B cell (primary cell): ENCODE measurements at regions not wholly inside any gene's neighbourhood (a gene's known extent, or its start where the extent isn't known, plus 50 kb on each side); places are given as distances from the start of the nearest gene placed in this dataset.

Source experiments
- ATAC-seq: fragments of 200-7000 bp; cut with Tn5 transposase; one replicate; pipeline ENCODE4 v1.10.0; 2021; ENCODE audit warnings: low read depth, mild to moderate bottlenecking, moderate number of reproducible peaks, moderate library complexity
- CTCF ChIA-PET: fragments of 350-600 bp; sonication (Branson Sonifier 250); formaldehyde crosslinking; loops from one replicate; lab custom pipeline; 2021; ENCODE audit warnings: antibody characterized with exemption, inconsistent platforms; lab: Charles Lee
- POLR2A ChIA-PET: fragments of 350-600 bp; sonication (Branson Sonifier 250); formaldehyde crosslinking; loops from one replicate; lab custom pipeline; 2021; ENCODE audit warnings: antibody characterized with exemption; lab: Charles Lee
- DNase-seq: peaks from one replicate; pipeline ENCODE4 v3.0.0; 2013
- H2AFZ ChIP-seq: 2 replicates; pipeline ENCODE4 v1.6.1; 2012; ENCODE audit warnings: mild to moderate bottlenecking, low read depth, low read length; ENCODE audit not compliant: insufficient read depth, poor library complexity, severe bottlenecking
- H3K27ac ChIP-seq, 2 donors: 1 replicate in 1 of 2; 2 replicates in 1 of 2; pipeline ENCODE4 v1.5.1; 2012 to 2013; ENCODE audit warnings: low read length in 2 of 2, mild to moderate bottlenecking in 2 of 2, moderate library complexity in 1 of 2
- H3K27me3 ChIP-seq, 4 experiments: fragments of 200-600 bp in 1 of 4; sonication (generic) in 1 of 4; replicated peaks in 1 of 4; 1 replicate in 2 of 4; 2 replicates in 2 of 4; pipeline versions ENCODE4 v1.6.1 to v1.7.0; 2013 to 2016; ENCODE audit warnings: low read length in 3 of 4, mild to moderate bottlenecking in 2 of 4, mixed read lengths in 1 of 4, moderate library complexity in 1 of 4; ENCODE audit not compliant: insufficient read depth in 4 of 4, control insufficient read depth in 3 of 4; ENCODE audit errors: control extremely low read depth in 1 of 4
- H3K36me3 ChIP-seq, 2 experiments: replicated peaks in 1 of 2; 1 replicate in 1 of 2; 2 replicates in 1 of 2; pipeline versions ENCODE4 v1.6.1 to v1.7.1; 2013; ENCODE audit warnings: low read length in 1 of 2; ENCODE audit not compliant: insufficient read depth in 2 of 2, control insufficient read depth in 1 of 2; ENCODE audit errors: control extremely low read depth in 1 of 2, extremely low read depth in 1 of 2
- H3K4me1 ChIP-seq, 2 donors: fragments of 200-600 bp in 1 of 2; sonication (generic) in 1 of 2; 1 replicate in 1 of 2; 2 replicates in 1 of 2; pipeline versions ENCODE4 v1.5.1 to v1.6.1; 2013 to 2017; ENCODE audit warnings: low read length in 2 of 2; ENCODE audit not compliant: control insufficient read depth in 2 of 2, insufficient read depth in 2 of 2
- H3K4me2 ChIP-seq: replicated peaks from 2 replicates; pipeline ENCODE3; 2012; ENCODE audit warnings: mild to moderate bottlenecking, low read depth, low read length; ENCODE audit not compliant: poor library complexity, severe bottlenecking
- H3K4me3 ChIP-seq, 5 experiments: fragments of 200-600 bp in 1 of 5; sonication (generic) in 1 of 5; 1 replicate in 3 of 5; 2 replicates in 2 of 5; pipeline versions ENCODE4 v1.5.1 to v1.7.0; 2011 to 2016; ENCODE audit warnings: low read length in 4 of 5, mild to moderate bottlenecking in 4 of 5, low read depth in 2 of 5, control low read depth in 1 of 5, moderate library complexity in 1 of 5; ENCODE audit not compliant: insufficient read depth in 1 of 5; ENCODE audit errors: control extremely low read depth in 1 of 5, extremely low read depth in 1 of 5
- H3K79me2 ChIP-seq: fragments of 200-600 bp; sonication (generic); one replicate; pipeline ENCODE4 v1.6.0; 2016; ENCODE audit warnings: low read length; ENCODE audit not compliant: control insufficient read depth, insufficient read depth
- H3K9ac ChIP-seq: fragments of 200-600 bp; sonication (generic); 2 replicates; pipeline ENCODE4 v1.6.1; 2017; ENCODE audit warnings: mild to moderate bottlenecking, low read length, moderate library complexity
- H3K9me3 ChIP-seq, 3 donors: one replicate each; pipeline versions ENCODE4 v1.6.1 to v1.7.1; 2013; ENCODE audit warnings: low read length in 2 of 3; ENCODE audit not compliant: control insufficient read depth in 2 of 3, insufficient read depth in 1 of 3; ENCODE audit errors: control extremely low read depth in 1 of 3
- H4K20me1 ChIP-seq: 2 replicates; pipeline ENCODE4 v1.6.0; 2012; ENCODE audit warnings: mild to moderate bottlenecking, low read length; ENCODE audit not compliant: insufficient read depth, control insufficient read depth, poor library complexity, severe bottlenecking
- H3K27ac Mint-ChIP-seq: one replicate; pipeline ENCODE4 v1.8.0; 2021; ENCODE audit warnings: mixed read lengths
- H3K27me3 Mint-ChIP-seq: one replicate; pipeline ENCODE4 v1.8.0; 2021; ENCODE audit warnings: mixed read lengths
- H3K4me1 Mint-ChIP-seq: one replicate; pipeline ENCODE4 v1.8.0; 2021; ENCODE audit warnings: mixed read lengths
- H3K4me3 Mint-ChIP-seq: one replicate; pipeline ENCODE4 v1.8.0; 2021; ENCODE audit warnings: mixed read lengths
- H3K9me3 Mint-ChIP-seq: one replicate; pipeline ENCODE4 v1.8.0; 2022; ENCODE audit warnings: mixed read lengths; ENCODE audit not compliant: insufficient read depth
- EZH2 ChIP-seq: IDR thresholded peaks from 2 replicates; pipeline ENCODE4 v1.6.1; 2012; ENCODE audit warnings: borderline replicate concordance, low read depth, mild to moderate bottlenecking, moderate library complexity, low read length; ENCODE audit not compliant: insufficient read depth, poor library complexity, severe bottlenecking
- WGBS: methylation state at CpG from one replicate; pipeline ENCODE4 v1.1.5; 2013; ENCODE audit warnings: missing lambda C conversion rate; ENCODE audit not compliant: insufficient coverage; 5-methylcytosine and 5-hydroxymethylcytosine counted together
- intact Hi-C: fragments of 100-400 bp; cut with micrococcal nuclease; formaldehyde crosslinking; loops from one replicate; pipeline ENCODE4 v1.10.0; 2022
- TF ChIP-seq, protein P1 (sequence below): fragments of 200-600 bp; IDR thresholded peaks from one replicate; pipeline ENCODE4 v1.8.0; 2022; ENCODE audit warnings: antibody characterized with exemption, mild to moderate bottlenecking

DNA sequence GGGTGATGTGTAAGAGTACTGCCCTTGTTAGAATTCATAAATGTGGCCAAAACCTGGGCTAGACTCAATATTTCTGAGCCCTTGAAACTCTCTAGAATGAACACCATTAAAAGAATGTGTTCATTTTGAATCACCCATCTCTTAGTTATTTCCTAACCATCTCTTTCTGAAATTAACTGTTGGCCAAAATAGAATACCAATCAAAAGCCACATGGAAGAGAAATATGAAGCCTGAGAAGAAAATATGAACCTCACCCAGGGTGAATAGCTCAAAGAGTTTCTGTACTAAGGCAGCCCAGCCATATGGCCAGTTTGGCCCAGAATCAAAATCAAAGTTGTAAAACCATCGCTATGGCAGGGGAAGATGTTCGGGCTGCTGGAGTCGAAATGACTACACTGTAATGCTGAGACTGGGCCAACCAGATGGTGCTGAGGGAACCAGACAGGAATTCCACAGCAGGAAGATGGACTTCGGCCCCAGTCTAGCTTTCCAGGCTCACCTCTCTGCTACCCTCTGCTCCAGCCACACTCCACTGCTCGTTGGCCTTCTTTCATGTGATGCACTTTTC lies 154.3 kb upstream of the ZFHX3 start:
- 91% methylated on average over 5 of the region's 5 CpGs for WGBS
- no peak overlapping the region for H3K27ac Mint-ChIP-seq
- H3K4me3 Mint-ChIP-seq: no peak overlapping the region

DNA sequence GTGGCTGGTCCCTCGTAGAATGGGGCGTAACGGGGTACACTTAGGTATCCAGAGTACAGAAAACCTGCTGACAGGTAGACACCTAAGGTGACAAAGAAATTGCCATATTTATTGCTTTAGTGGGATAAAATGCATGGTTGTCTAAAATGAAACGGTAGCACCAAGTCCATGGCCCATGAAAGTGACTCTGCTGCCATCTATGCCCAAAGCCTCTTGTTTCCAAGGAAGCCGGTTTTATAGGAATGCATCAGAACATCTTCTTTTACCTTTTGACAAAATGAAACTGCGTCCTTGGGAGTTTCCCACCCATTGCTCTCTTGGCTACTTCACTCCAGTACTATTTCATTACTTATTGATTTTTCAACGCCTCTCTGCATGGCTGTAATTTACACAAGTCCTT lies 151.3 kb upstream of the ZFHX3 start:
- H2AFZ ChIP-seq: no peak overlapping the region
- no peak overlapping the region for H3K27ac Mint-ChIP-seq
- H3K9ac ChIP-seq: no peak overlapping the region
- CTCF ChIA-PET: interaction anchor here (0.6 kb wide), 1 partner anchor 225 kb away, joined by 3 read pairs; no protein-coding TSS in a partner anchor
- H3K9me3 Mint-ChIP-seq: no peaks in the 10 kb centered on the region
- no peaks in the 10 kb centered on the region for H3K9me3 ChIP-seq
- H3K27ac ChIP-seq: no peak overlapping the region
- no peaks in the 10 kb centered on the region for H3K4me1 ChIP-seq
- H3K27me3 ChIP-seq: peaks cover 0 to 2% (median 0%) of the 10 kb centered on the region in 4 experiments
- no peaks in the 10 kb centered on the region for H4K20me1 ChIP-seq
- H3K4me3 Mint-ChIP-seq: no peak overlapping the region
- TF ChIP-seq, protein P1, sequence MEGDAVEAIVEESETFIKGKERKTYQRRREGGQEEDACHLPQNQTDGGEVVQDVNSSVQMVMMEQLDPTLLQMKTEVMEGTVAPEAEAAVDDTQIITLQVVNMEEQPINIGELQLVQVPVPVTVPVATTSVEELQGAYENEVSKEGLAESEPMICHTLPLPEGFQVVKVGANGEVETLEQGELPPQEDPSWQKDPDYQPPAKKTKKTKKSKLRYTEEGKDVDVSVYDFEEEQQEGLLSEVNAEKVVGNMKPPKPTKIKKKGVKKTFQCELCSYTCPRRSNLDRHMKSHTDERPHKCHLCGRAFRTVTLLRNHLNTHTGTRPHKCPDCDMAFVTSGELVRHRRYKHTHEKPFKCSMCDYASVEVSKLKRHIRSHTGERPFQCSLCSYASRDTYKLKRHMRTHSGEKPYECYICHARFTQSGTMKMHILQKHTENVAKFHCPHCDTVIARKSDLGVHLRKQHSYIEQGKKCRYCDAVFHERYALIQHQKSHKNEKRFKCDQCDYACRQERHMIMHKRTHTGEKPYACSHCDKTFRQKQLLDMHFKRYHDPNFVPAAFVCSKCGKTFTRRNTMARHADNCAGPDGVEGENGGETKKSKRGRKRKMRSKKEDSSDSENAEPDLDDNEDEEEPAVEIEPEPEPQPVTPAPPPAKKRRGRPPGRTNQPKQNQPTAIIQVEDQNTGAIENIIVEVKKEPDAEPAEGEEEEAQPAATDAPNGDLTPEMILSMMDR: no peak
- H3K4me3 ChIP-seq: no peak overlapping the region
- no peak overlapping the region for H3K4me2 ChIP-seq
- intact Hi-C loops: no loop called here
- ATAC-seq (no peak), DNase-seq (no peak)
- peaks cover 16% of the 10 kb centered on the region for H3K27me3 Mint-ChIP-seq
- no peaks in the 10 kb centered on the region for H3K79me2 ChIP-seq
- WGBS: 82% methylated on average over 7 of the region's 7 CpGs
- POLR2A ChIA-PET: no interaction called here
- H3K4me1 Mint-ChIP-seq: no peaks in the 10 kb centered on the region
- no peaks in the 10 kb centered on the region for H3K36me3 ChIP-seq

More for the DNA sequence above, 154.3 kb upstream of the ZFHX3 start:
- Histone ChIP-seq H3K36me3 (no peaks in the 10 kb centered on the region), H3K27ac (no peak overlapping the region), H3K4me1 (no peaks in the 10 kb centered on the region), H3K9ac (no peak overlapping the region), H3K79me2 (no peaks in the 10 kb centered on the region), H3K4me2 (no peak overlapping the region), H3K9me3 (no peaks in the 10 kb centered on the region), H2AFZ (no peak overlapping the region), H3K27me3 (peaks cover 0 to 3% (median under 1%) of the 10 kb centered on the region in 4 experiments), H3K4me3 (no peak overlapping the region), H4K20me1 (no peaks in the 10 kb centered on the region)
- DNase-seq (no peak), ATAC-seq (no peak)
- no peak for TF ChIP-seq EZH2
- TF ChIP-seq, protein P1: no peak
- intact Hi-C loops: no loop called here
- H3K27me3 Mint-ChIP-seq: peaks cover 20% of the 10 kb centered on the region
- H3K4me1 Mint-ChIP-seq: no peaks in the 10 kb centered on the region
- no peaks in the 10 kb centered on the region for H3K9me3 Mint-ChIP-seq
- CTCF ChIA-PET: interaction anchor here (1.2 kb wide), 1 partner anchor 370 kb away, joined by 3 read pairs; no protein-coding TSS in a partner anchor
- POLR2A ChIA-PET: no interaction called here
